ENCODE measurements at regions not wholly inside any gene's neighbourhood (a gene's known extent, or its start where the extent isn't known, plus 50 kb on each side); places are given as distances from the start of the nearest gene placed in this dataset.
A peak's percentile ranks its signal among the peaks of the same experiment; 100 is the strongest.
"Not testable (repeated sequence)": the region's sequence is repeated elsewhere in the genome, so short reads cannot be mapped to it uniquely, and the experiment has no call there.

DNA sequence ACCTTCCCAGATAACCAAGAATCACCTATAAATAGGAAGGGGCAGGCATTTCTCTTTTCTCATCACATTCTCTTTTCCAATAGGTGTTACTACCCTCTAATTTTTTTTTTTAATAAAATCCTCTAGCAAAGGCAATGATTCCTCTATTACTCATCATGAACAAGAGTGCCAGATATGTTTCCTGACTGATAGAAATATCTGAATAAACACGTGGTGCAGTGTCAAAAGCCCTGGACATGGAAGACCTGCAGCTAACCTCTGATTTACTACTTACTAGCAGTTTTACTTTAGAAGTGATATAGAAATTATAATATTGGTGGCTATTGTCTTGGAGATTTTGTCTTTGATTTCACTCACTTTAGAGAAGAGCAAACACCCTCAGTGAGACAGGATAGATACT is 194.6 kb upstream of the SAMSN1 start:
- DNase-seq, result no peak
- no peak for TF ChIP-seq POLR2A (IDR thresholded peaks at IDR 0.05)
- TF ChIP-seq EP300 (IDR thresholded peaks at IDR 0.05), result no peak
- TF ChIP-seq POLR2AphosphoS5 (IDR thresholded peaks at IDR 0.05), result no peak
- TF ChIP-seq, protein P1, sequence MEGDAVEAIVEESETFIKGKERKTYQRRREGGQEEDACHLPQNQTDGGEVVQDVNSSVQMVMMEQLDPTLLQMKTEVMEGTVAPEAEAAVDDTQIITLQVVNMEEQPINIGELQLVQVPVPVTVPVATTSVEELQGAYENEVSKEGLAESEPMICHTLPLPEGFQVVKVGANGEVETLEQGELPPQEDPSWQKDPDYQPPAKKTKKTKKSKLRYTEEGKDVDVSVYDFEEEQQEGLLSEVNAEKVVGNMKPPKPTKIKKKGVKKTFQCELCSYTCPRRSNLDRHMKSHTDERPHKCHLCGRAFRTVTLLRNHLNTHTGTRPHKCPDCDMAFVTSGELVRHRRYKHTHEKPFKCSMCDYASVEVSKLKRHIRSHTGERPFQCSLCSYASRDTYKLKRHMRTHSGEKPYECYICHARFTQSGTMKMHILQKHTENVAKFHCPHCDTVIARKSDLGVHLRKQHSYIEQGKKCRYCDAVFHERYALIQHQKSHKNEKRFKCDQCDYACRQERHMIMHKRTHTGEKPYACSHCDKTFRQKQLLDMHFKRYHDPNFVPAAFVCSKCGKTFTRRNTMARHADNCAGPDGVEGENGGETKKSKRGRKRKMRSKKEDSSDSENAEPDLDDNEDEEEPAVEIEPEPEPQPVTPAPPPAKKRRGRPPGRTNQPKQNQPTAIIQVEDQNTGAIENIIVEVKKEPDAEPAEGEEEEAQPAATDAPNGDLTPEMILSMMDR (IDR thresholded peaks at IDR 0.05), result no peak
- Histone ChIP-seq H3K27me3 (no peaks in the 10 kb centered on the region), H3K4me3 (no peak overlapping the region), H3K36me3 (no peaks in the 10 kb centered on the region), H3K27ac (no peak overlapping the region), H3K9me3 (peaks cover 0 to 5% (median 2%) of the 10 kb centered on the region in 4 donors), H3K4me1 (peaks cover 0 to 13% (median 0%) of the 10 kb centered on the region in 4 donors)
- 41 to 61% (median 49%) methylated on average over 1 of the region's 1 CpG for WGBS, 5 donors
- intact Hi-C loops (cut with DNase I; ENCODE audit: low total_unique reads), result no loop called here

DNA sequence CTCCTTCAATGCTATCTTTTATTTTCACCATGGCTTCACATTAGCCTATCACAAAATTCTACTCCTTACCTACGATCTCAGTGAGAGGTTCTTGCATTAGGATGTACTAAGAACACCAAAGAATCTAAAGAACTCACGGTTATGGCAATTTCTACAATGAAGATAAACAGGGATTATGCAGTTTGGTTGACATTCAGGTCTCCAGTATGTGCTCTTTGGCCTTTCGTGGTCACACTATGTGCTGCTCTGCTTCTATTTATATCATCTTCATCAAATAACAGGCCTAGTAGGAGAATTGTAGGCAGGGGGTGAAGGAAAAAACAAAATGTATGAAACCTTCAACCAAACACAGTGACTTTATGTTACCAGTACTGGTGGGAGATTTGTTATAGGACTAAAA is 194.0 kb upstream of the SAMSN1 start:
- H3K27me3 ChIP-seq, result no peaks in the 10 kb centered on the region
- WGBS, 5 donors, result 87 to 96% (median 93%) methylated on average over 3 of the region's 3 CpGs

DNA sequence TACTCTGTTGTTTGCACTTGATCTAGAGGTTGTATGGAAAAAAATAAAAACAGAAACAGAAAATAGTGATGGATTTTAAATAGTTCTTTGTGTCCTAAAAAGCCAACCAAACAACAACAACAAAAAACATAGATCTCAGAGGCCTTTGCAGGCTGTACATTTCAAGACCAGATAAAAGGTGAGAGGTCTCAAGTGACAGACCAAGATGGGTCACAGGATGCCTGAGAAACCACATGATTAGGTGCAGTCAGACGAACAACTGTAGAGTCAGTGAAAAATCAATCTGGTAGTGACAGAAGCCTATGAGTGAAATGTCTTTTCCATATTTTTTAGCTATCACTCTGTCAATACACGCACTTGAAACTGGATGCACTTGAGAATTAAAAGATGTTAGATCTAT is 193.5 kb upstream of the SAMSN1 start:
- H3K9me3 ChIP-seq, result peaks cover 0 to 5% (median 2%) of the 10 kb centered on the region in 4 donors
- H3K36me3 ChIP-seq, result no peaks in the 10 kb centered on the region
- H3K4me1 ChIP-seq, result peaks cover 0 to 13% (median 0%) of the 10 kb centered on the region in 4 donors
- H3K27me3 ChIP-seq, result no peaks in the 10 kb centered on the region
- no peak overlapping the region for H3K4me3 ChIP-seq
- TF ChIP-seq POLR2AphosphoS5 (IDR thresholded peaks at IDR 0.05), result no peak
- no peak for TF ChIP-seq POLR2A (IDR thresholded peaks at IDR 0.05)
- TF ChIP-seq EP300 (IDR thresholded peaks at IDR 0.05), result no peak
- WGBS, 5 donors, result 86 to 91% (median 88%) methylated on average over 2 of the region's 2 CpGs
- DNase-seq, result no peak
- intact Hi-C loops (cut with DNase I; ENCODE audit: low total_unique reads), result no loop called here
- no peak overlapping the region for H3K27ac ChIP-seq

More for the DNA sequence above, 194.0 kb upstream of the SAMSN1 start:
- no peak for TF ChIP-seq POLR2AphosphoS5 (IDR thresholded peaks at IDR 0.05)
- TF ChIP-seq, protein P1 (IDR thresholded peaks at IDR 0.05), result no peak
- TF ChIP-seq EP300 (IDR thresholded peaks at IDR 0.05), result no peak
- DNase-seq, result no peak
- H3K27ac ChIP-seq, result no peak overlapping the region
- H3K36me3 ChIP-seq, result no peaks in the 10 kb centered on the region
- intact Hi-C loops (cut with DNase I; ENCODE audit: low total_unique reads), result no loop called here
- H3K4me1 ChIP-seq, result peaks cover 0 to 13% (median 0%) of the 10 kb centered on the region in 4 donors
- no peak overlapping the region for H3K4me3 ChIP-seq
- peaks cover 0 to 5% (median 2%) of the 10 kb centered on the region in 4 donors for H3K9me3 ChIP-seq

DNA sequence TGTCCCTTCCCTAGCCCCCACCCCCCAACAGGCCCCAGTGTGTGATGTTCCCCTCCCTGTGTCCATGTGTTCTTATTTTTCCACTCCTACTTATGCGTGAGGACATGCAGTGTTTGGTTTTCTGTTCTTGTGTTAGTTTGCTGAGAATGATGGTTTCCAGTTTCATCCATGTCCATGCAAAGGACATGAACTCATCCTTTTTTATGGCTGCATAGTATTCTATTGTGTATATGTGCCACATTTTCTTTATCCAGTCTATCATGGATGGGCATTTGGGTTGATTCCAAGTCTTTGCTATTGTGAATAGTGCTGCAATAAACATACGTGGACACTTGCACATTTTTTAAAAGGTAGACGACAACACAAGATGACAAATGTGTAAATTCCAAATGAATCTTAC is 192.5 kb upstream of the SAMSN1 start:
- H3K4me3 ChIP-seq; H3K36me3 ChIP-seq; H3K9me3 ChIP-seq; H3K27me3 ChIP-seq; H3K27ac ChIP-seq; intact Hi-C loops (cut with DNase I; ENCODE audit: low total_unique reads); DNase-seq: not testable (repeated sequence)
- 90 to 96% (median 93%) methylated on average over 3 of the region's 3 CpGs for WGBS, 5 donors
- H3K4me1 ChIP-seq, result peaks cover 0 to 13% (median 0%) of the 10 kb centered on the region in 4 donors

DNA sequence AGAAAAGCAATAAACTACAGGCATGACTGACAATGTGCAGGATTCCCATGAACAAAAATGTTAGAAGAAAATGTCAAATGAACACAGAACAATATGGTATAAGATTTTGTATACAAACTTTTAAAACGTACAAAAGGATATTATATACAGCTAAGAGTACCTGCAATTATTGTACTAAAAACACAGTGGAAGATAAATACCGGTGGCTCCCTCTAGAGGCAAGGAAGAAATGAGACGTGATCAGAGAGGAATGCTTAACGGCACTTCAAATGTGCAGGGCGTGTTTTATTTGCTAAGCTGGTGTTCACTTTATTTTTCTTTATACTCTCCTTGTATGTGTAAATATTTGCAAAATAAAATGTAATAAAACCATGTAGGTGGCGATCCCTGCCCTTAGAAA is 191.8 kb upstream of the SAMSN1 start:
- no peak overlapping the region for H3K4me3 ChIP-seq
- H3K4me1 ChIP-seq, result peaks cover 0 to 13% (median 0%) of the 10 kb centered on the region in 4 donors
- no peaks in the 10 kb centered on the region for H3K27me3 ChIP-seq
- TF ChIP-seq POLR2A (IDR thresholded peaks at IDR 0.05) (no peak), POLR2AphosphoS5 (IDR thresholded peaks at IDR 0.05) (no peak), EP300 (IDR thresholded peaks at IDR 0.05) (no peak)
- TF ChIP-seq, protein P1 (IDR thresholded peaks at IDR 0.05), result peak in 4 of 7 experiments; percentile 55 to 62 (median 60)
- peak; percentile 31 to 82 for DNase-seq
- H3K36me3 ChIP-seq, result no peaks in the 10 kb centered on the region
- H3K9me3 ChIP-seq, result no peaks in the 10 kb centered on the region
- 10 to 25% (median 19%) methylated on average over 6 of the region's 6 CpGs for WGBS, 5 donors
- intact Hi-C loops (cut with DNase I; ENCODE audit: low total_unique reads), result no loop called here
- H3K27ac ChIP-seq, result no peak overlapping the region
